GM21723 (cell line): ENCODE measurements at regions not wholly inside any gene's neighbourhood (a gene's known extent, or its start where the extent isn't known, plus 50 kb on each side); places are given as distances from the start of the nearest gene placed in this dataset.

Experiments used
- ATAC-seq: cut with Tn5 transposase; IDR thresholded peaks from one replicate; pipeline ENCODE4 v1.9.1; 2021; ENCODE audit warnings: mild to moderate bottlenecking, moderate library complexity; ENCODE audit not compliant: unreplicated experiment

GRCh38 chr3:113094337-113095221 lies 103.8 kb downstream of the GTPBP8 start:
- no peak for ATAC-seq

GRCh38 chr3:113096188-113096892 lies 105.6 kb downstream of the GTPBP8 start:
- ATAC-seq: no peak

GRCh38 chr3:113097960-113098447 lies 107.2 kb downstream of the GTPBP8 start:
- ATAC-seq: no peak

- ATAC-seq: no peak
Measured at GRCh38 chr3:113100063-113100462, 109.3 kb downstream of the GTPBP8 start.

- ATAC-seq: no peak
Measured at GRCh38 chr3:113103588-113103987, 107.8 kb upstream of the BOC start.

GRCh38 chr3:113104357-113105092 lies 106.8 kb upstream of the BOC start:
- no peak for ATAC-seq

- no peak for ATAC-seq
Measured at GRCh38 chr3:113105093-113105449, 106.3 kb upstream of the BOC start.

GRCh38 chr3:113105966-113106660 lies 105.2 kb upstream of the BOC start:
- ATAC-seq: no peak

- ATAC-seq: no peak
Measured at GRCh38 chr3:113110267-113110666, 101.1 kb upstream of the BOC start.

- no peak for ATAC-seq
Measured at GRCh38 chr3:113111011-113111707, 100.2 kb upstream of the BOC start.

- no peak for ATAC-seq
Measured at GRCh38 chr3:113113361-113113760, 98.0 kb upstream of the BOC start.

GRCh38 chr3:113117511-113118234 lies 93.7 kb upstream of the BOC start:
- ATAC-seq: no peak

- ATAC-seq: no peak
Measured at GRCh38 chr3:113118336-113118735, 93.0 kb upstream of the BOC start.

- ATAC-seq: no peak
Measured at GRCh38 chr3:113124256-113124830, 87.0 kb upstream of the BOC start.

GRCh38 chr3:113125951-113126350 lies 85.4 kb upstream of the BOC start:
- no peak for ATAC-seq

GRCh38 chr3:113128386-113129015 lies 82.9 kb upstream of the BOC start:
- ATAC-seq: no peak

GRCh38 chr3:113129168-113129567 lies 82.2 kb upstream of the BOC start:
- no peak for ATAC-seq

- no peak for ATAC-seq
Measured at GRCh38 chr3:113132571-113132996, 78.8 kb upstream of the BOC start.

GRCh38 chr3:113133140-113133539 lies 78.2 kb upstream of the BOC start:
- no peak for ATAC-seq
